ENCODE measurements at regions not wholly inside any gene's neighbourhood (a gene's known extent, or its start where the extent isn't known, plus 50 kb on each side); places are given as distances from the start of the nearest gene placed in this dataset.

DNA sequence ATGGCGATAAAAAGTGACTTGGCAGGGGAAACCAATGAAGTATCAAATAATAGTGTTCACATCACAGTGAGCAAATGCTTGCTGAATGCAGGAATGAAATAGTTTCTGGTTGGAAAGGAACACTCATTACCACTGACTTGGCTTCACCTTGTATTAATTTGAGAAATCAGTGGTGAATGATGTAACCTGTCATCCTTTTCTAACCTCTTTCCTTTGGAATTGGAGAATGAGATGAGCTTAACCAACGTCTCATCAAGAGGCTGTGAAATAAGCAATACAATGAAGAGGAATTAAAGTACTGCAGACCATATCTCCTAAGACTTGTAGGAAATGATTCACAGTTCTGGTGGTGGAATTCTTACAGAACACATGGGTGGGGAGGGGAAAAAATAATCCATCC is 192.2 kb downstream of the DMAC1 start:
- no peak overlapping the region for H3K4me3 ChIP-seq (replicated peaks; ENCODE audit: low read depth, low read length)
- DNase-seq (ENCODE audit: extremely low read depth, low read depth) = no peak
- TF ChIP-seq, protein P1, sequence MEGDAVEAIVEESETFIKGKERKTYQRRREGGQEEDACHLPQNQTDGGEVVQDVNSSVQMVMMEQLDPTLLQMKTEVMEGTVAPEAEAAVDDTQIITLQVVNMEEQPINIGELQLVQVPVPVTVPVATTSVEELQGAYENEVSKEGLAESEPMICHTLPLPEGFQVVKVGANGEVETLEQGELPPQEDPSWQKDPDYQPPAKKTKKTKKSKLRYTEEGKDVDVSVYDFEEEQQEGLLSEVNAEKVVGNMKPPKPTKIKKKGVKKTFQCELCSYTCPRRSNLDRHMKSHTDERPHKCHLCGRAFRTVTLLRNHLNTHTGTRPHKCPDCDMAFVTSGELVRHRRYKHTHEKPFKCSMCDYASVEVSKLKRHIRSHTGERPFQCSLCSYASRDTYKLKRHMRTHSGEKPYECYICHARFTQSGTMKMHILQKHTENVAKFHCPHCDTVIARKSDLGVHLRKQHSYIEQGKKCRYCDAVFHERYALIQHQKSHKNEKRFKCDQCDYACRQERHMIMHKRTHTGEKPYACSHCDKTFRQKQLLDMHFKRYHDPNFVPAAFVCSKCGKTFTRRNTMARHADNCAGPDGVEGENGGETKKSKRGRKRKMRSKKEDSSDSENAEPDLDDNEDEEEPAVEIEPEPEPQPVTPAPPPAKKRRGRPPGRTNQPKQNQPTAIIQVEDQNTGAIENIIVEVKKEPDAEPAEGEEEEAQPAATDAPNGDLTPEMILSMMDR (IDR thresholded peaks at IDR 0.05; ENCODE audit: low read depth, low read length, missing control alignments) = no peak

DNA sequence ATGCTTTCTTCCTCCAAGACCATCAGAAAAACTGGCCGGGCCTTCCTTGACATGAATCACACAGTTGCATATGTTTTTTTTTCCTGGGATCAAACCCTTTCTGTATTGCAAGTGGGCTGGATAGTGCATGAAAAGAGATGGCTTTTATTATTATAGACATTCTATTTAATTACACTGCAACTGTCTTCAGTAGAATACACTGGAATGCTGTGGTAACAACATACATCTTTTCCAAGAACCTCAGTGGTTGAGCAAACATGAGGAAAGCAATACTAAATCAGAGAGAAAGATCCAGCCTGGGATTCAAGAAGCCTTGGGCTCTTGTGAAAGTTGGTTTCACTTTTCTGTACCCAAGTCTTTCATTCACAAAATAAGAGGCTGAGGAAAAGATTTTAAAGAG is 193.0 kb downstream of the DMAC1 start:
- TF ChIP-seq, protein P1 (IDR thresholded peaks at IDR 0.05; ENCODE audit: low read depth, low read length, missing control alignments) = no peak
- H3K4me3 ChIP-seq (replicated peaks; ENCODE audit: low read depth, low read length) = no peak overlapping the region
- no peak for DNase-seq (ENCODE audit: extremely low read depth, low read depth)

DNA sequence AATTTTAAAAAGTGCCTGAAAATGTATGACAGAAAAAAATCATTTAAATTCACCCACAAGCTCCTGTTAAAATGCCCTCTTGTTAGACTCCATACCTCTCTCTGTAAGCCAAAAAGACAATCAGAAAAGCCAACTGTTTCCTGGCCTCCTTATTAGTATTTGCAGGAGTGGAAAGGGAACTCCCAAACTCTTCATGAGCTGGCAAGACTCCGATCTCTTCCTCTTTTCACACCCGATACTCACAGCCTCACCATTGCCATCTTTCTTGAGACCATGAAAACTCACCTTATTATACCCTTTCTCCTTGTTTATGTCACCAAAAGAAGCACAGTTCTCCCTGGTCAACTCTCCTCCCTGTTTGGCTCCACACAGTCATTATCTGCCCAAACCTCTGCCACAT is 197.8 kb downstream of the DMAC1 start:
- no peak for DNase-seq (ENCODE audit: extremely low read depth, low read depth)
- H3K4me3 ChIP-seq (replicated peaks; ENCODE audit: low read depth, low read length) = no peak overlapping the region
- TF ChIP-seq, protein P1 (IDR thresholded peaks at IDR 0.05; ENCODE audit: low read depth, low read length, missing control alignments) = no peak

DNA sequence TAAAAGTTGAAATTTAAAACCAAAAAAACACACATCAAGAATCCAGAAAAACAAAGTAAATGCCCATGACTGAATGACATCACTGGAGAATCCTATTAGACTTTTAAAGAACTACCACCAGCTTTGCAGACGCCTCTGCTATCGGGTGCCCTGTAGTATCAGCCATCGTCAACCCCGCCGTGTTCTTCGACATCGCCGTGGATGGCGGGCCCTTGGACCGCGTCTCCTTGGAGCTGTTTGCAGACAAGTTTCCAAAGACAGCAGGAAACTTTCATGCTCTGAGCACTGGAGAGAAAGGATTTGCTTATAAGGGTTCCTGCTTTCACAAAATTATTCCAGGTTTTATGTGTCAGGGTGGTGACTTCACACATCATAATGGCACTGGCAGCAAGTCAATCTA is 201.9 kb downstream of the DMAC1 start:
- no peak overlapping the region for H3K4me3 ChIP-seq (replicated peaks; ENCODE audit: low read depth, low read length)
- no peak for DNase-seq (ENCODE audit: extremely low read depth, low read depth)
- TF ChIP-seq, protein P1 (IDR thresholded peaks at IDR 0.05; ENCODE audit: low read depth, low read length, missing control alignments) = no peak

DNA sequence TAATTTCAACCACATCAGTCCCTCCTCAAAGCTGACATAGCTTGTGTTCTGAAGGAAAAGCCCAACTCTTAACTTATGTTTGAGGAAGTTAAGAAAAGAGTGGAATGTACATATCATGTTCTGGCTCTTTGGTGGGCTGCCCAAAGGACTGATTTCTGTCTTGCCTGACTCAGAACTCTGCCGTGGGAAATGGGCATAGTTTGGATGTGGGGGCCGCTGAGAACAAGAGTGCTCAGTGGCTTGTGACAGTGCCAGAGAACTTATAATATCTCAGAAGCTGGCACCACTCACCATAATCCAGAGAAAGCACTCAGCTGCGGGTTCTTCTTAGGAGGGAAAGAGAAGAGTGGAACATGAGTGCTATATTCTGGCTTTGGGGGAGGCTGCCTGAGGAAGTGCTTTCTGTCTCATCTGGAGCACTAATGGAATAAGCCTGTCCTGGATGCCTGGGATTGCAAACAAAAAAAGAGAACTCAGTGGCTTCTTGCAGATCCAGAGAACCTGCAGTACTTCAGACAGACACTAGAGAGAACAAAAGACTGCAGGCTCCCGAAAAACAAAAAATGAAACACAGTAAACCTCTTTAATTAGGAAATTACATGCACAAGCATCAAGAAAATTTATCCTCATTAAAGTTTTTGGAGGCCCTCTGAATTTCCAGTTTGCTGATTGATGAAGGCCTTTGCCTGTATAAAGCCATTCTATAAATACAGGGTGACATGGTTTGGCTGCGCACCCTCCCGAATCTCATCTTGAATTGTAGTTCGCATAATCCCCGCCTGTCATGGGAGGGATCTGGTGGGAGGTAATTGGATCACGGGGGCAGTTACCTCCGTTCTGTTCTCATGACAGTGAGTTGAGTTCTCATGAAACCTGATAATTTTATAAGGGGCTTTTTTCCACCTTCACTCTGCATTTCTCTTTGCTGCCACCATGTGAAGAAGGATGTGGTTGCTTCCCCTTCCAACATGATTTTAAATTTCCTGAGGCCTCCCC is 207.0 kb downstream of the DMAC1 start:
- no peak overlapping the region for H3K4me3 ChIP-seq (replicated peaks; ENCODE audit: low read depth, low read length)
- DNase-seq (ENCODE audit: extremely low read depth, low read depth) = no peak
- TF ChIP-seq, protein P1 (IDR thresholded peaks at IDR 0.05; ENCODE audit: low read depth, low read length, missing control alignments) = no peak

- TF ChIP-seq, protein P1 (IDR thresholded peaks at IDR 0.05; ENCODE audit: low read depth, low read length, missing control alignments) = no peak
- no peak overlapping the region for H3K4me3 ChIP-seq (replicated peaks; ENCODE audit: low read depth, low read length)
- no peak for DNase-seq (ENCODE audit: extremely low read depth, low read depth)
Measured at GRCh38 chr9:7591501-7591900, 208.1 kb downstream of the DMAC1 start.

Data from HFF-Myc (cell line).